HG02588 (cell line): ENCODE measurements at regions not wholly inside any gene's neighbourhood (a gene's known extent, or its start where the extent isn't known, plus 50 kb on each side); places are given as distances from the start of the nearest gene placed in this dataset.

ENCODE experiments used
- ATAC-seq: cut with Tn5 transposase; IDR thresholded peaks from one replicate; pipeline ENCODE4 v1.9.1; 2021; ENCODE audit warnings: mild to moderate bottlenecking, moderate library complexity; ENCODE audit not compliant: unreplicated experiment

- ATAC-seq = no peak
These were observed 221.1 kb downstream of the INSIG2 start for GRCh38 chr2:118309257-118309945.

DNA sequence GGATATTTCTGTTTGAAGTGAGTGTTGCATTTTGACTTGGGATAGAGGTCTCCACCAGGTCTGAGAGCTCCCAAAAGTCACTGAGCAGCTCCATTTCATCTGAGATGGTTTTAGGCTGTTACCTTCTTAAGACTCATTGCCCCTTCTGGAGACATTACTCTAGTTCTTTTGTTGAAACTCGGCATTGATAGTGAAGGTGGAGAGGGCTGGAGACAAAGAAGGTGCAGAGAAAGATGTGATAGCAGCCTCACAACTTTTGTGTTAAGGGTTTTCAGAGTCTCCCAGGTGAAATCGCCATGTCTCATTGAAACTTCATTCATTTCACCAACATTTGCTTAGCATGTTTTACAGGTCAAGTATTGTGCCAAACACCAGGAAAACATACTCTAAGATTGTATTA lies 219.6 kb downstream of the INSIG2 start:
- ATAC-seq = no peak

DNA sequence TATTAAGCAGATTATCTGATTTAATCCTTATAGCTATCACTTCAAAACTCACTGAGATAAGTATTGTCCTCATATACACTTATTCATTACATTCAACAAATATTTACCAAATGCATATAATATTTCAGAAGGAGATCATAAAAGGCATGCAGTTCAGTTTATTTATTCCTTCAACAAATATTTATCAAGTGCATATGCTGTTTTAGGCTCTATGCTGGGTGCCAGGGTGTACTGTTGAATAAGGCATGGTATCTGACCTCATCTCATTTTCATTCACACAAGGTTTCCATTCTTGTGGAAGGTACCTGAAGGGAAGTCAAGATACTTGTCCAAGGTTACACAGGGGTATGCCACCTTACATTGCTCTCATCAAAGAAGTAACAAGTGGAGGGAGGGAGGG lies 213.0 kb downstream of the INSIG2 start:
- no peak for ATAC-seq

DNA sequence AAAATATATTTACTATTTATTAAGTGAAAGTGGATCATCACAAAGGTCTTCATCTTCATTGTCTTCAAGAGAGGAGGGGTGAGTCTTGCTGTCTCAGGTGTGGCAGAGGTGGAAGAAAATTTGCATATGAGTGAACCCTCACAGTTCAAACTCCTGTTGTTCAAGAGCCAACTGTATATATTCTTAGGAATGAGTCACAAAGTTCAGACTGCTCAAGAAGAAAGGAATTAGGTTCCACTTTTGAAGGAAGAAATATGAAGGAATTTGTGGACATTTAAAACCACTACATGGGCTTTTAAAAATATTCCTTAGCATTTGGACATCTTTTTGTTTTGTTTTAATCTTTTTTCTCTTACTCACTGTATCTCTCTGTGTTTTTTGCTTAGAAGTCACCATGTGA lies 212.6 kb downstream of the INSIG2 start:
- ATAC-seq = no peak

GRCh38 chr2:118296663-118297062 lies 208.4 kb downstream of the INSIG2 start:
- ATAC-seq = no peak

DNA sequence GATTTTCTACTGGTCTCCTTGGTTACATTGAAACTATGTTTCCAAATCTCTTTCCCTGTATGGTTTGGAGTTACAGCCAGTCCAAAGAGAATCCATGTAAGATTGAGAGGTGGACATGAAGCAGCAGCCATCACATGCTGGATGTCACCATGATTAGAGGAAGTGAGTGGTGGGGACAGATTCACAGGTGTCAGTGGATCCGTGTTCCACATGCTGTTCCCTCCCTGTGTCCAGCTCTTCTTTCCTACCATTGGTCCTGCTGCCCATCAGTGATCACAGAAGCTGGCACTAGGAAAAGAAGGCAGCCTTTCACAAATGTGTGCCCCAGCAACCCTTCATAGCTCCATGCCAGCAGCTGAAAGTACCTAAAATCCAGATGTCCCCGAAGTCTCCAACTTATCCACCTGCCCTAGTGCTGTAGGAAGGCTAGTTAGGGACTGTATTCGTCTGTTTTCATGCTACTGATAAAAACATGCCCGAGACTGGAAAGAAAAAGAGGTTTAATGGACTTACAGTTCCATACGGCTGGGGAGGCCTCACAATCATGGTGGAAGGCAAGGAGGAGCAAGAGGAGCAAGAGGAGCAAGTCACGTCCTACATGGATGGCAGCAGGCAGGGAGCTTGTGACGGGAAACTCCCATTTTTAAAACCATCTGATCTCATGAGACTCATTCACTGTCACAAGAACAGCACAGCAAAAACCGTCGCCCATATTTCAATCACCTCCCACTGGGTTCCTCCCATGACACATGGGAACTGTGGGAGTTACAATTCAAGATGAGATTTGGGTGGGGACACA lies 207.5 kb downstream of the INSIG2 start:
- no peak for ATAC-seq

GRCh38 chr2:118294063-118294462 lies 205.8 kb downstream of the INSIG2 start:
- no peak for ATAC-seq

- ATAC-seq = no peak
These were observed 204.7 kb downstream of the INSIG2 start for GRCh38 chr2:118292991-118293390.

- no peak for ATAC-seq
These were observed 203.1 kb downstream of the INSIG2 start for GRCh38 chr2:118291251-118291880.

GRCh38 chr2:118290411-118291250 lies 202.4 kb downstream of the INSIG2 start:
- ATAC-seq = no peak

DNA sequence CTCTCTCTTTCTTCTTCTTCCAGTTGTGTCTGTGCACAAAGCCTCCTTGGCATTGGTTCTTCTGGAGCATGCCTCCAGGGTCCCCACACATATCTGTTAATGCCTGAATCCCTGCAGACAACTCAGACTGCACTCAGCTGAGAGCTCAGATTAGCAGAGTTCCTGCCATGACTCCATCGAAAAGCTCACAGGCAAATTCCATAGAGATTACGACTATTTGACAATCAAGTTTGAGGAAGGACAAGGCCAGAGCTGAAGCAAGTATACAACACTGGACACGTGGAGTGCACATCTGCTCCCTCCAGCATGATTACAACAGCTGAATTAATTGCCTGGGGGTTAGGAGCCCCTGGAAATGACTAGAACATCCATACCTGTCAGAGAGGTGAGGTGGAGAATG lies 190.7 kb downstream of the INSIG2 start:
- ATAC-seq = no peak

- ATAC-seq = no peak
These were observed 189.8 kb downstream of the INSIG2 start for GRCh38 chr2:118278046-118278445.

GRCh38 chr2:118274841-118275510 lies 186.7 kb downstream of the INSIG2 start:
- no peak for ATAC-seq

DNA sequence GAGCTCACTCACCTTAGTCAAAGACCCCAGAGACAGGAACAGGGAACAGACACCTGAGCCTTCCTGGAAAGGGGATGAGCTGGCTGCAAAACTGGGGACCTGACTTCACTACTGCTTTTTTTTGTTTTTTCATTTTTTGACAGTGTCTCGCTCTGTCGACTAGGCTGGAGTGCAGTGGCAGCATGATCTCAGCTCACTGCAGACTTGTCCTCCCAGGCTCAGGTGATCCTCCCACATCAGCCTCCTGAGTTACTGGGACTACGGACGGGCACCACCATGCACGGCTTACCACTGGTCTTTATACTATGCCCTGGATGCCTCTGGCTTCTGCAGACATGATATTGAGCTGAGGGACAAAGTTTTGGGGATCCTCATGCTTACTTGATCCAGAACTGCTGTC lies 184.1 kb downstream of the INSIG2 start:
- no peak for ATAC-seq

DNA sequence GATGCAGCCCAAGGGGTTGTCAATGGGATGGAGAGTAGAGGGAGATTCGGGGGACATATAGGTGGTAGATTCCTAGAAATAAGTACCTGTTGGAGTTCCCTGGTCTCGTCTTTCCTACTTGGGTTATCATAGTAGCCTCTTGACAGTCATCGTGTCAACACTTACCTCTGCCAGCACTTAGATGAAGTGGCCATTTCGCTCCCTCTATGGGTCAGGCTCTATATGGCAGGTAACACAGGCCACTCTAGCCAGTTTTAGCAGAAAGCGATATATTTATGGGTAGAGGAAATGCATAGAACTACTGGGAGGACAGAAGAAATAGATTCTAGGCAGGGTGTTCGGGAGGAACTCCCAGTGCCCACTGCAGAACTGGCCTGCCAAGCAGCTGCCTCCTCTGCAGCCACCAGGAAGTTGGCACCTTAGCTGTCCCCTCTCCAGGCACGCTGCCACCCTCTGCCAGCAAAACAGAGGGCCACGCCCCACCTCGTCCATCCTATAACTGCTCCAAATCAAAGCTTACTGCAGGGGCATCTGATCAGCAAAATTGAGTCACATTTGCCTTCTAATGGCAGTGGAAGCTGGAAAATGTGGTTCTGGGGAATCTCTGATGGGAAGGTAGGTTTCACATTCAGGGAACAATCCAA lies 181.3 kb downstream of the INSIG2 start:
- ATAC-seq = no peak

DNA sequence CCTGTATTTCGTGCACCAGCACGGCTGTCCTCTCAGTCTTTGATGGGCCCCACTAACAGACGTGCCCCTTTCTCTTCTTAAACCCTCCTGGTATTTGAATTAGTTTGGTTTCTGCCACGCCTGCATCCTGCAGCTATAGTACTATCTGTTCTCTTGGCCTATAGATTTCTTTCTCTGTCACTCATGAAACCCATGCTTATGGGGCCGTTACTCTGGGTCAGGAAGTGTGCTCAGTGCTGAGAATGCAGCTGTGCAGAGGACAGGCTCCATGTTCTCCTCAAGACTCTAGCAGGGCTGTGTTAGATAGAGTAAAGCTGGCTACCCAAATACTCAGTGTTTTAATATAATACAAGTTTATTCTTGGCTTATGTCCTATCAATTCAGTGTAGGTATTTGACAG lies 180.0 kb downstream of the INSIG2 start:
- no peak for ATAC-seq

GRCh38 chr2:118265873-118266455 lies 177.7 kb downstream of the INSIG2 start:
- no peak for ATAC-seq

DNA sequence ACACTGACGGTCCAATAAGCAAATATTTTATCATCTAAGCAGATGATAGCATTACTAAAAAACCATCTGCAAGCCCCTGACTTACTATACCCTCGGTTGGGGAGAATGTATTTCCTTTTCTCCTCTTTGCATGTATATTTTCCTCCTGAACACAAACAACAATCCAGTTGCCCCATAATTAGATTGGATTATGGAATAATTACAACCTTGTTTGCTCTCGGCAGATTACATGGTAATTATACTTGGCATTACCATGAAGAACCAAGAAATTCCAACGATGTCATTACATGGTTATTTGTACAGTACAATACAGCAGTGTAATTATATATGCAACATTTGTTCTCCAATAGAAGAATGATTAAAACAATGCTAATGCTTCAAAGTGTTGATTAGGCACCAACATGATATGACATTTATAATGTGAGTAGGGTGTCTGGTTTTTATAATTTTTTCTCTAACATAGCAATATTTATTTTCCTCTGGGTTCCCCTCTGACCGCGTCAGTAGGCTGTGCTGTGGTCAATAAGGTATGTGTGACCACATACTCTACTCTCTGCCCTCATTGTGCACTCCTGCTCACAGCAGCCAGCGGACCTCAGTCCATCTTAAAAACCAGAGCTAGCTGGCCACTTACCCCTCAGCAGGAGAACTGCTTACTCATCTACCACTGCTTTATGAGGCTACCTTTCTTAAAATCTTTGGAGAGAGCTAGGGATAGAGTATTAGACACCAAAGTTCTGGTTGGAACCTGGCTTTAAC lies 176.1 kb downstream of the INSIG2 start:
- ATAC-seq = no peak

DNA sequence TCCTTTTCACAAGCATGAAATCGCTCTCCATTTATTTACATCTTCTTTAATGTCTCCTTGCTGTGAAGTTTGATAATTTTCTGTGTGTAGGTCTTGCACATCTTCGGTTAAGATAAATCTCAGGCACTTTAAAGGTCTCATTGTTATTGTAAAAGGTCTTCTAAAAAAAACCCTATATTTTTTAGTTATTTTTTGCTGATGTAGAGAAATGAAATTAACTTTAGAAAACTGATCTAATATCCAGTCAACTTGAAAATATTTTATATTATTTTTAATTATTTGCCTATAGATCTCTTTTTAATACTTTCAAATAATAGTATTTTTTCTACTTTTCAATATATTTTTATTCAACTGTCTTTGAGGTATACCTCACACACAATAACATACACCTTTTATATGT lies 169.4 kb downstream of the INSIG2 start:
- no peak for ATAC-seq
